ENCODE measurements at regions not wholly inside any gene's neighbourhood (a gene's known extent, or its start where the extent isn't known, plus 50 kb on each side); places are given as distances from the start of the nearest gene placed in this dataset.

- WGBS (ENCODE audit: insufficient coverage), result 100% methylated on average over 3 of the region's 5 CpGs
- Histone ChIP-seq H3K27ac (ENCODE audit: low read length) (no peak overlapping the region), H3K9me3 (no peaks in the 10 kb centered on the region), H3K4me3 (ENCODE audit: control insufficient read depth in 1 of 2, extremely low read depth in 1 of 2, low read length in 1 of 2) (no peak overlapping the region), H3K36me3 (ENCODE audit: control insufficient read depth in 2 of 2, extremely low read depth in 1 of 2, insufficient read depth in 1 of 2, low read length in 1 of 2) (no peaks in the 10 kb centered on the region), H3K27me3 (replicated peaks in 1 of 2; ENCODE audit: control insufficient read depth in 2 of 2, extremely low read depth in 1 of 2, insufficient read depth in 2 of 2, low read length in 1 of 2) (no peaks in the 10 kb centered on the region), H3K4me1 (ENCODE audit: control insufficient read depth in 1 of 2, extremely low read depth in 1 of 2, insufficient read depth in 2 of 2, low read length in 2 of 2) (no peaks in the 10 kb centered on the region)
- Mint-ChIP-seq H3K27me3 (peaks cover 0 to 2% of the 10 kb centered on the region in 2 donors), H3K27ac (no peak overlapping the region), H3K4me3 (no peak overlapping the region), H3K9me3 (no peaks in the 10 kb centered on the region), H3K36me3 (no peaks in the 10 kb centered on the region), H3K4me1 (no peaks in the 10 kb centered on the region)
- POLR2A ChIA-PET, result no interaction called here
- no peak for ATAC-seq (replicated peaks in 1 of 4)
- CTCF ChIA-PET, result no interaction called here
- DNase-seq, result no peak
Measured at GRCh38 chr16:26447570-26447969, 619.2 kb upstream of the C16orf82 start.

GRCh38 chr16:26453215-26453614, 613.5 kb upstream of the C16orf82 start:
- Histone ChIP-seq H3K9me3 (no peaks in the 10 kb centered on the region), H3K4me3 (ENCODE audit: control insufficient read depth in 1 of 2, extremely low read depth in 1 of 2, low read length in 1 of 2) (no peak overlapping the region), H3K27ac (ENCODE audit: low read length) (no peak overlapping the region), H3K27me3 (replicated peaks in 1 of 2; ENCODE audit: control insufficient read depth in 2 of 2, extremely low read depth in 1 of 2, insufficient read depth in 2 of 2, low read length in 1 of 2) (no peaks in the 10 kb centered on the region), H3K36me3 (ENCODE audit: control insufficient read depth in 2 of 2, extremely low read depth in 1 of 2, insufficient read depth in 1 of 2, low read length in 1 of 2) (no peaks in the 10 kb centered on the region), H3K4me1 (ENCODE audit: control insufficient read depth in 1 of 2, extremely low read depth in 1 of 2, insufficient read depth in 2 of 2, low read length in 2 of 2) (no peaks in the 10 kb centered on the region)
- Mint-ChIP-seq H3K4me3 (no peak overlapping the region), H3K27me3 (peaks cover 4 to 15% of the 10 kb centered on the region in 2 donors), H3K4me1 (no peaks in the 10 kb centered on the region), H3K36me3 (no peaks in the 10 kb centered on the region), H3K27ac (no peak overlapping the region), H3K9me3 (peaks cover 3 to 4% (median 3%) of the 10 kb centered on the region in 3 donors)
- DNase-seq (no peak), ATAC-seq (replicated peaks in 1 of 4) (no peak)
- ChIA-PET POLR2A (no interaction called here), CTCF (no interaction called here)
- no CpG with 5 or more reads among the region's 1 CpG for WGBS (ENCODE audit: insufficient coverage)

- DNase-seq (no peak), ATAC-seq (replicated peaks in 1 of 4) (no peak)
- H3K36me3 ChIP-seq (ENCODE audit: control insufficient read depth in 2 of 2, extremely low read depth in 1 of 2, insufficient read depth in 1 of 2, low read length in 1 of 2), result no peaks in the 10 kb centered on the region
- H3K27ac Mint-ChIP-seq, result no peak overlapping the region
- no peaks in the 10 kb centered on the region for H3K36me3 Mint-ChIP-seq
- H3K27me3 Mint-ChIP-seq, result peaks cover 4 to 19% of the 10 kb centered on the region in 2 donors
- H3K4me1 Mint-ChIP-seq, result no peaks in the 10 kb centered on the region
- no peaks in the 10 kb centered on the region for H3K4me1 ChIP-seq (ENCODE audit: control insufficient read depth in 1 of 2, extremely low read depth in 1 of 2, insufficient read depth in 2 of 2, low read length in 2 of 2)
- peaks cover 3 to 4% (median 3%) of the 10 kb centered on the region in 3 donors for H3K9me3 Mint-ChIP-seq
- no peak overlapping the region for H3K27ac ChIP-seq (ENCODE audit: low read length)
- ChIA-PET CTCF (no interaction called here), POLR2A (no interaction called here)
- no peaks in the 10 kb centered on the region for H3K27me3 ChIP-seq (replicated peaks in 1 of 2; ENCODE audit: control insufficient read depth in 2 of 2, extremely low read depth in 1 of 2, insufficient read depth in 2 of 2, low read length in 1 of 2)
- H3K4me3 Mint-ChIP-seq, result no peak overlapping the region
- H3K9me3 ChIP-seq, result no peaks in the 10 kb centered on the region
- WGBS (ENCODE audit: insufficient coverage), result 71% methylated on average over 1 of the region's 2 CpGs
- H3K4me3 ChIP-seq (ENCODE audit: control insufficient read depth in 1 of 2, extremely low read depth in 1 of 2, low read length in 1 of 2), result no peak overlapping the region
Measured at GRCh38 chr16:26454102-26454501, 612.6 kb upstream of the C16orf82 start.

- H3K27ac ChIP-seq (ENCODE audit: low read length), result no peak overlapping the region
- Mint-ChIP-seq H3K27ac (no peak overlapping the region), H3K9me3 (peaks cover 3 to 4% (median 3%) of the 10 kb centered on the region in 3 donors), H3K36me3 (no peaks in the 10 kb centered on the region), H3K4me1 (no peaks in the 10 kb centered on the region), H3K4me3 (no peak overlapping the region), H3K27me3 (peaks cover 8 to 25% of the 10 kb centered on the region in 2 donors)
- H3K36me3 ChIP-seq (ENCODE audit: control insufficient read depth in 2 of 2, extremely low read depth in 1 of 2, insufficient read depth in 1 of 2, low read length in 1 of 2), result no peaks in the 10 kb centered on the region
- H3K4me1 ChIP-seq (ENCODE audit: control insufficient read depth in 1 of 2, extremely low read depth in 1 of 2, insufficient read depth in 2 of 2, low read length in 2 of 2), result no peaks in the 10 kb centered on the region
- no CpG with 5 or more reads among the region's 8 CpGs for WGBS (ENCODE audit: insufficient coverage)
- POLR2A ChIA-PET, result no interaction called here
- H3K4me3 ChIP-seq (ENCODE audit: control insufficient read depth in 1 of 2, extremely low read depth in 1 of 2, low read length in 1 of 2), result no peak overlapping the region
- no peaks in the 10 kb centered on the region for H3K9me3 ChIP-seq
- DNase-seq (no peak), ATAC-seq (replicated peaks in 1 of 4) (no peak)
- CTCF ChIA-PET, result interaction anchor here in 1 of 2 donors (0.6 kb wide), 1 partner anchor 67 kb away, joined by 5 read pairs; no protein-coding TSS in a partner anchor
- no peaks in the 10 kb centered on the region for H3K27me3 ChIP-seq (replicated peaks in 1 of 2; ENCODE audit: control insufficient read depth in 2 of 2, extremely low read depth in 1 of 2, insufficient read depth in 2 of 2, low read length in 1 of 2)
Measured at GRCh38 chr16:26456074-26456473, 610.7 kb upstream of the C16orf82 start.

GRCh38 chr16:26457095-26457494, 609.6 kb upstream of the C16orf82 start:
- H3K4me3 Mint-ChIP-seq, result no peak overlapping the region
- 57% methylated on average over 6 of the region's 7 CpGs for WGBS (ENCODE audit: insufficient coverage)
- H3K4me1 Mint-ChIP-seq, result no peaks in the 10 kb centered on the region
- H3K9me3 ChIP-seq, result no peaks in the 10 kb centered on the region
- peaks cover 7 to 34% of the 10 kb centered on the region in 2 donors for H3K27me3 Mint-ChIP-seq
- DNase-seq (no peak), ATAC-seq (replicated peaks in 1 of 4) (no peak)
- ChIA-PET POLR2A (no interaction called here), CTCF (no interaction called here)
- no peak overlapping the region for H3K27ac ChIP-seq (ENCODE audit: low read length)
- H3K4me3 ChIP-seq (ENCODE audit: control insufficient read depth in 1 of 2, extremely low read depth in 1 of 2, low read length in 1 of 2), result no peak overlapping the region
- H3K36me3 Mint-ChIP-seq, result no peaks in the 10 kb centered on the region
- peaks cover 3 to 4% (median 3%) of the 10 kb centered on the region in 3 donors for H3K9me3 Mint-ChIP-seq
- no peaks in the 10 kb centered on the region for H3K4me1 ChIP-seq (ENCODE audit: control insufficient read depth in 1 of 2, extremely low read depth in 1 of 2, insufficient read depth in 2 of 2, low read length in 2 of 2)
- H3K36me3 ChIP-seq (ENCODE audit: control insufficient read depth in 2 of 2, extremely low read depth in 1 of 2, insufficient read depth in 1 of 2, low read length in 1 of 2), result no peaks in the 10 kb centered on the region
- no peak overlapping the region for H3K27ac Mint-ChIP-seq
- no peaks in the 10 kb centered on the region for H3K27me3 ChIP-seq (replicated peaks in 1 of 2; ENCODE audit: control insufficient read depth in 2 of 2, extremely low read depth in 1 of 2, insufficient read depth in 2 of 2, low read length in 1 of 2)

- Histone ChIP-seq H3K9me3 (no peaks in the 10 kb centered on the region), H3K4me3 (ENCODE audit: control insufficient read depth in 1 of 2, extremely low read depth in 1 of 2, low read length in 1 of 2) (no peak overlapping the region), H3K27me3 (replicated peaks in 1 of 2; ENCODE audit: control insufficient read depth in 2 of 2, extremely low read depth in 1 of 2, insufficient read depth in 2 of 2, low read length in 1 of 2) (no peaks in the 10 kb centered on the region), H3K36me3 (ENCODE audit: control insufficient read depth in 2 of 2, extremely low read depth in 1 of 2, insufficient read depth in 1 of 2, low read length in 1 of 2) (no peaks in the 10 kb centered on the region), H3K27ac (ENCODE audit: low read length) (no peak overlapping the region), H3K4me1 (ENCODE audit: control insufficient read depth in 1 of 2, extremely low read depth in 1 of 2, insufficient read depth in 2 of 2, low read length in 2 of 2) (no peaks in the 10 kb centered on the region)
- Mint-ChIP-seq H3K36me3 (no peaks in the 10 kb centered on the region), H3K9me3 (peaks cover 2 to 3% (median 2%) of the 10 kb centered on the region in 3 donors), H3K4me1 (no peaks in the 10 kb centered on the region), H3K27me3 (peaks cover 12 to 40% of the 10 kb centered on the region in 2 donors), H3K27ac (no peak overlapping the region), H3K4me3 (no peak overlapping the region)
- ATAC-seq (replicated peaks in 1 of 4) (no peak), DNase-seq (no peak)
- CTCF ChIA-PET, result no interaction called here
- POLR2A ChIA-PET, result no interaction called here
- no CpG with 5 or more reads among the region's 4 CpGs for WGBS (ENCODE audit: insufficient coverage)
Measured at GRCh38 chr16:26457882-26458281, 608.8 kb upstream of the C16orf82 start.

- ChIA-PET CTCF (no interaction called here), POLR2A (no interaction called here)
- no peaks in the 10 kb centered on the region for H3K36me3 ChIP-seq (ENCODE audit: control insufficient read depth in 2 of 2, extremely low read depth in 1 of 2, insufficient read depth in 1 of 2, low read length in 1 of 2)
- H3K4me3 ChIP-seq (ENCODE audit: control insufficient read depth in 1 of 2, extremely low read depth in 1 of 2, low read length in 1 of 2), result no peak overlapping the region
- H3K9me3 ChIP-seq, result no peaks in the 10 kb centered on the region
- H3K4me1 Mint-ChIP-seq, result no peaks in the 10 kb centered on the region
- H3K27me3 ChIP-seq (replicated peaks in 1 of 2; ENCODE audit: control insufficient read depth in 2 of 2, extremely low read depth in 1 of 2, insufficient read depth in 2 of 2, low read length in 1 of 2), result peaks cover 0 to 11% of the 10 kb centered on the region in 2 experiments
- no peak for DNase-seq
- peaks cover 26 to 28% of the 10 kb centered on the region in 2 donors for H3K27me3 Mint-ChIP-seq
- 92% methylated on average over 4 of the region's 7 CpGs for WGBS (ENCODE audit: insufficient coverage)
- H3K36me3 Mint-ChIP-seq, result no peaks in the 10 kb centered on the region
- no peak overlapping the region for H3K27ac ChIP-seq (ENCODE audit: low read length)
- no peaks in the 10 kb centered on the region for H3K4me1 ChIP-seq (ENCODE audit: control insufficient read depth in 1 of 2, extremely low read depth in 1 of 2, insufficient read depth in 2 of 2, low read length in 2 of 2)
- no peak for ATAC-seq (replicated peaks in 1 of 4)
- peaks cover 0 to 3% (median 0%) of the 10 kb centered on the region in 3 donors for H3K9me3 Mint-ChIP-seq
- H3K4me3 Mint-ChIP-seq, result no peak overlapping the region
- H3K27ac Mint-ChIP-seq, result no peak overlapping the region
Measured at GRCh38 chr16:26464576-26465266, 602.0 kb upstream of the C16orf82 start.
